Endothelial cell of umbilical vein (primary cell): ENCODE measurements at regions not wholly inside any gene's neighbourhood (a gene's known extent, or its start where the extent isn't known, plus 50 kb on each side); places are given as distances from the start of the nearest gene placed in this dataset.

ENCODE experiments used
- BruUV-seq: library from RNA; stranded (reverse); fragments of 400-500 nt; replicated peaks from 2 replicates; lab custom pipeline; 2021; lab: Mats Ljungman, UMichigan
- CTCF ChIA-PET: fragments of 300-600, 350-600 bp; sonication (Branson Sonifier 250); formaldehyde crosslinking; loops from one replicate; lab custom pipeline; 2021; ENCODE audit warnings: antibody characterized with exemption, inconsistent platforms; lab: Charles Lee
- POLR2A ChIA-PET: fragments of 300-600, 350-600 bp; sonication (Branson Sonifier 250); formaldehyde crosslinking; loops from one replicate; lab custom pipeline; 2021; ENCODE audit warnings: antibody characterized with exemption, inconsistent platforms; lab: Charles Lee
- DNase-seq: peaks from one replicate; pipeline ENCODE4 v3.0.0-alpha.2; 2011; ENCODE audit warnings: low read depth, low spot score
- FAIRE-seq: peaks from 2 replicates; lab custom pipeline; 2011; peaks lifted over from hg19 to GRCh38; lab: Jason Lieb, UNC
- H2AFZ ChIP-seq: 2 replicates; pipeline ENCODE4 v1.6.0; 2012; ENCODE audit warnings: low read depth, low read length, control low read depth, inconsistent platforms
- H3K27ac ChIP-seq: 2 replicates; pipeline ENCODE4 v1.5.1; 2011; ENCODE audit warnings: low read depth, mild to moderate bottlenecking, control low read depth, low read length, moderate library complexity; ENCODE audit not compliant: insufficient read depth
- H3K27me3 ChIP-seq, 2 experiments: 2 replicates each; pipeline versions ENCODE4 v1.6.0 to v1.6.1; 2011; ENCODE audit warnings: low read length in 2 of 2, mixed read lengths in 1 of 2; ENCODE audit not compliant: control insufficient read depth in 2 of 2, insufficient read depth in 2 of 2
- H3K36me3 ChIP-seq, 2 experiments: 2 replicates in 1 of 2; 3 replicates in 1 of 2; pipeline ENCODE4 v1.5.1; 2011; ENCODE audit warnings: low read length in 2 of 2, mild to moderate bottlenecking in 1 of 2, moderate library complexity in 1 of 2; ENCODE audit not compliant: control insufficient read depth in 2 of 2, insufficient read depth in 2 of 2; ENCODE audit errors: extremely low read depth in 1 of 2
- H3K4me1 ChIP-seq: 3 replicates; pipeline ENCODE4 v1.5.1; 2011; ENCODE audit warnings: mild to moderate bottlenecking, low read length; ENCODE audit not compliant: control insufficient read depth, insufficient read depth; ENCODE audit errors: extremely low read depth
- H3K4me2 ChIP-seq: 2 replicates; pipeline ENCODE4 v1.6.1; 2011; ENCODE audit warnings: low read length, control low read depth, mixed read lengths; ENCODE audit not compliant: insufficient read depth
- H3K4me3 ChIP-seq, 3 experiments: fragments of 200-600 bp in 1 of 3; sonication (generic), shearing (Covaris generic) in 1 of 3; replicated peaks in 1 of 3; 2 replicates each; pipeline ENCODE4 v1.5.1; 2011 to 2016; ENCODE audit warnings: control low read depth in 3 of 3, low read length in 3 of 3, mild to moderate bottlenecking in 2 of 3, inconsistent platforms in 1 of 3, low read depth in 1 of 3, moderate library complexity in 1 of 3; ENCODE audit not compliant: insufficient read depth in 1 of 3
- H3K79me2 ChIP-seq: 2 replicates; pipeline ENCODE4 v1.6.0; 2012; ENCODE audit warnings: low read length, inconsistent platforms; ENCODE audit not compliant: control insufficient read depth, insufficient read depth
- H3K9ac ChIP-seq: replicated peaks from 2 replicates; pipeline ENCODE3; 2011; ENCODE audit warnings: low read length, control low read depth; ENCODE audit not compliant: insufficient read depth; ENCODE audit errors: extremely low read depth
- H3K9me1 ChIP-seq: replicated peaks from 3 replicates; pipeline ENCODE4 v1.6.0; 2011; ENCODE audit warnings: mild to moderate bottlenecking, low read length; ENCODE audit not compliant: control insufficient read depth, insufficient read depth; ENCODE audit errors: extremely low read depth
- H3K9me3 ChIP-seq: replicated peaks from 2 replicates; pipeline ENCODE4 v1.5.1; 2012; ENCODE audit warnings: low read length, inconsistent platforms; ENCODE audit not compliant: control insufficient read depth, insufficient read depth
- H4K20me1 ChIP-seq: replicated peaks from 2 replicates; pipeline ENCODE3; 2011; ENCODE audit warnings: mild to moderate bottlenecking, low read length; ENCODE audit not compliant: control insufficient read depth, insufficient read depth; ENCODE audit errors: extremely low read depth
- CTCF ChIP-seq, 2 donors: IDR thresholded peaks; 1 replicate in 1 of 2; 2 replicates in 1 of 2; pipeline ENCODE4 v1.5.1; 2011; ENCODE audit warnings: low read length in 2 of 2, mild to moderate bottlenecking in 2 of 2, moderate library complexity in 2 of 2, control low read depth in 1 of 2, inconsistent platforms in 1 of 2, low read depth in 1 of 2; ENCODE audit not compliant: insufficient read depth in 1 of 2; ENCODE audit errors: extremely low read depth in 1 of 2
- FOS ChIP-seq: IDR thresholded peaks from 2 replicates; pipeline ENCODE4 v1.6.1; 2011; ENCODE audit warnings: mild to moderate bottlenecking, low read length, moderate library complexity, borderline replicate concordance; ENCODE audit not compliant: insufficient read depth
- GATA2 ChIP-seq: IDR thresholded peaks from 2 replicates; pipeline ENCODE4 v1.7.0; 2011; ENCODE audit warnings: low read depth, mild to moderate bottlenecking, moderate library complexity, mixed read lengths, low read length; ENCODE audit not compliant: insufficient read length, insufficient read depth
- JUN ChIP-seq: IDR thresholded peaks from 2 replicates; pipeline ENCODE4 v1.6.1; 2011; ENCODE audit warnings: borderline replicate concordance, low read depth; ENCODE audit not compliant: insufficient read length, insufficient read depth
- MAX ChIP-seq: IDR thresholded peaks from 2 replicates; pipeline ENCODE4 v1.6.1; 2011; ENCODE audit not compliant: insufficient read depth, insufficient read length
- MYC ChIP-seq: IDR thresholded peaks from one replicate; pipeline ENCODE4 v1.6.1; 2011; ENCODE audit warnings: mild to moderate bottlenecking, low read depth, low read length
- POLR2A ChIP-seq: IDR thresholded peaks from 2 replicates; pipeline ENCODE4 v1.6.1; 2012; ENCODE audit warnings: low read depth, mild to moderate bottlenecking, control low read depth, low read length
- dilution Hi-C: fragments of 300-500 bp; cut with MboI; formaldehyde crosslinking; loops from one replicate; pipeline ENCODE4 v1.15.0; 2019; ENCODE audit warnings: low sequenced_read_pairs; ENCODE audit not compliant: extremely low pct_ligation_motif_present
- intact Hi-C: fragments of 100-400 bp; cut with micrococcal nuclease; formaldehyde crosslinking; loops from one replicate; pipeline ENCODE4 v1.10.0; 2022

GRCh38 chr1:47577303-47578025, 139.6 kb downstream of the FOXD2 start:
- CTCF ChIA-PET: interaction anchor here (1.5 to 2.8 kb wide), 2 partner anchors 8 to 149 kb away, joined by 3 to 9 read pairs; no protein-coding TSS in a partner anchor
- POLR2A ChIA-PET: no interaction called here
- no peaks in the 10 kb centered on the region for H4K20me1 ChIP-seq
- H3K9me1 ChIP-seq: no peaks in the 10 kb centered on the region
- peaks cover 0 to 3% of the 10 kb centered on the region in 2 experiments for H3K27me3 ChIP-seq
- H3K79me2 ChIP-seq: no peaks in the 10 kb centered on the region
- H2AFZ ChIP-seq: no peak overlapping the region
- no peak overlapping the region for H3K4me3 ChIP-seq
- no peak overlapping the region for H3K9ac ChIP-seq
- no peak overlapping the region for H3K27ac ChIP-seq
- BruUV-seq: no TSS peak
- no peak overlapping the region for H3K4me2 ChIP-seq
- dilution Hi-C loops (no loop called here), intact Hi-C loops (no loop called here)
- no peaks in the 10 kb centered on the region for H3K36me3 ChIP-seq
- TF ChIP-seq MYC: no peak
- TF ChIP-seq POLR2A: no peak
- TF ChIP-seq GATA2: no peak
- TF ChIP-seq FOS: no peak
- no peak for TF ChIP-seq MAX
- no peak for TF ChIP-seq JUN
- TF ChIP-seq CTCF (IDR thresholded peaks at IDR 0.05; ENCODE audit: extremely low read depth in 1 of 2, insufficient read depth in 1 of 2, low read depth in 1 of 2, low read length in 2 of 2): no peak
- no peak for DNase-seq
- FAIRE-seq: no peak
- H3K9me3 ChIP-seq: no peaks in the 10 kb centered on the region
- no peaks in the 10 kb centered on the region for H3K4me1 ChIP-seq
